Mesenteric fat pad (tissue), 1 donor: ENCODE measurements at regions not wholly inside any gene's neighbourhood (a gene's known extent, or its start where the extent isn't known, plus 50 kb on each side); places are given as distances from the start of the nearest gene placed in this dataset.
"Not testable (repeated sequence)": the region's sequence is repeated elsewhere in the genome, so short reads cannot be mapped to it uniquely, and the experiment has no call there.

ENCODE experiments used
- DNase-seq: peaks from one replicate; pipeline ENCODE4 v3.0.0-alpha.2; 2020; ENCODE audit warnings: low spot score
- donor health status: DM: yes; HTN: yes; CAD: no.

DNA sequence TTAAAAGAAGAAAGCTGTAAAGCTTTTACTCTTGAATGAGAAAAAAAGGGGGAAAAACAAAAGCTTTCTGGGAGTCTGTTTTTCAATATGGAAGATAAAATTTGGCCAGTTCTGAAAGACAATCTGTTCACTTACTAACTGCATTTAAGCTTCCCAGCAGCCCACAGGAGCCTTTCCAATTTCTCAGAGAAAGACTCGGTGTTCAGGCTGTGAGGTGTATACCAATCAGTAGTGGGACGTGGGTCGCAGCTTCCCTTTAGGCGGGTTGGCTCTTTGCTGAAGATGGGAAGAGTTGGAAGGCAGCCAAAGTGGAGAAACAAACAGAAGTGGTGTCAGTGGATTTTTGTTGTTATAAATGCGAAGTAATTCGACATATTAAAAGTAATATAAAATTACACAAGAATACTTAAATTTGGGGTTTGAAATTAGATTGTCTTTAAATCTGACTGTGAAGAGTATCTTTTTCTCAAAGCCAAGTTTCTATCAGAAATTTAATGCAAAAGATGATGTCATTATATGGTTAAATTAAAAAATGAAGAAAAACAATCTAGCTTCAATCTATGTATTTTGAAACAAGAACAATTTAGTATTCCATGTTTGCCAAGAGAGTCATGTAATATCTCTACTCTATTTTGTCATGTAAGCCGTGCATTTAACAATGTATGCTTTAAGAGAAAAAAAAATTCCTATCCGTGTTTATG lies 590.2 kb upstream of the ATXN7L3B start:
- no peak for DNase-seq

DNA sequence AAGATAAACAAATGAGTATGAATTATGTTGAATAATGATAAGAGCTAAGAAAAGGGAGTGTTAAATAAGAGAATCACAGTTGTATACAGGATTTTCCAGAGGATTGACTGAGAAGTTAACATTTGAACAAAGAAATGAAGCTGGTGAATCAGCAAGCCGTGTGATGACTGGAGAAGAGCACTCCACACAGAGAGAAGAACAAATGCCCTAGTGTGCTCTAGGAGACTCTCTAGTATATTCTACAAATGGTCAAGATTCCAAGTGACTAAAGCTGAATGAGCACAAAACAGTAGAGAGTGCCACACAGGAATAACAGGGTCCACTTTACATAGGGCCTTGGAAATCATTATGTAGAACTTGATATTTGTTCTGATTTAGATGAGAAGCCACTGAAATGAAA lies 587.1 kb upstream of the ATXN7L3B start:
- no peak for DNase-seq

DNA sequence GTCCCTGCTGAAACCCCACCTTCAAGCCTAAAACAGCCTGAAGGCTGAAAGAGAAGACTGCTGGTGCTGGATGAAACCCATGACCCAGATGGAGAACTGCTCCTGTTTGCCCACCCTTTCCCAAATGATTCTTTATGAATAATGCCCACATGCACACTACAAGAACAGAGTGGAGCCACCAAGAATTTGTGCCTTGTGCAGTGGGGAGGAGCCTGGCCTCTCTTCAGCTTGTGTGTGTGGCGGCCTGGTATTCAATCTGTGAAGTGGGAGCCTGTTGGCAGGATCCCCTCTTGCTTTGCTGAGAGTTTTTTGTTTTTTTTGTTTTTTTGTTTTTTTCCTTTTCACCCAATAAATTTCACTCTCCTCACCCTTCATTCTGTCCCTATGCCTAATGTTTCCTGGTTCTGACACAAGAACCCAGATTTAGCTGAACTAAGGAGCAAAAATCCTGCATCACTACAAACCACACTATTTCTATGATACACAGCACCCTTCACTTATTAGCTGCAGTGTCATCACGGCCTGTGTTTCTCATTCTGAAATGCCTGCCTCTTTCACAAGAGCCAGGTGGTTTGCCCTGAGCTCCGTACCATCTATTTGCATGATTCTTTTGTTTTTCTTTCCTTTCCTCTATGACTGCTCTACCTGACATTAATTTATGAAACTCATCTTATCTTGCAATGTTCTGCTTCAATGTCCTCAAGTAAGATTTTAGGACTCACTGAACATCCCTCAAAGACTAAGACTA lies 585.5 kb upstream of the ATXN7L3B start:
- no peak for DNase-seq

DNA sequence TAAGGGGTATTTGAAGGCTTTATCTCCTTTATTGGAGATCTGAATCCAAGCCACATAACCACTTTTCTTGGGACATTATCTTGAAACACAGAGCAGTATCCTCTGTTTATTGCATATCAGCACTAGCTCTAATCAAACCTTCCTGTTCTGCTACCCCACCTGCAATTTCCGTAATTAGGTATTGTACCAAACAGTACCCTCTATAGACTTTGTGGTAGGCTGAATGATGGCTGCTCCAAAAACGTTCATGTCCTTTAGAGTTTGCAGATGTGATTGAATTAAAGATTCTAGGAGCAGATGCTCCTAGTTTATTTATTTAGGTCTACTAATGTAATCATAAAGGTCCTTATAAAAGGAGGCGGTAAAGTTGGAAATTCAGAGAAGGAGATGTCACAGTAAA lies 573.0 kb upstream of the ATXN7L3B start:
- no peak for DNase-seq

DNA sequence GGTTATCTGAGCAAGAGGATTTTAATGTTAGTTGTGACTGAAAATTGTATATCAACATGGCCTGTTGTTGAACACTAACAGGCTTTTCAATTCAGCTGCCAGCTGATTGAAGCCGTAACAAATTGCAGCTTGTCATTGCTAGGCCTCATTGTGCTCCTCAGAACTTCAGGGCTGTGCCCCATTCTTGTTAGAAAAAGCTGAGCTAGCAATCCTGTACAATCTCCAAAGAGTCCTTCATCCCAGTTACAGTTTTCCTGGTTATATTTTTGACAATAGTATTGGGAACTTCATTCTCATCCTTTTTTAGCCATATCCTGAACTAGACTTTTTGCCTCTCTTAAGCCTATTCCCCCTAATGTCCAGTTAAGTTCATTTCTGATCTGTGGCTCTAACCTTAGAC lies 564.1 kb upstream of the ATXN7L3B start:
- no peak for DNase-seq

DNA sequence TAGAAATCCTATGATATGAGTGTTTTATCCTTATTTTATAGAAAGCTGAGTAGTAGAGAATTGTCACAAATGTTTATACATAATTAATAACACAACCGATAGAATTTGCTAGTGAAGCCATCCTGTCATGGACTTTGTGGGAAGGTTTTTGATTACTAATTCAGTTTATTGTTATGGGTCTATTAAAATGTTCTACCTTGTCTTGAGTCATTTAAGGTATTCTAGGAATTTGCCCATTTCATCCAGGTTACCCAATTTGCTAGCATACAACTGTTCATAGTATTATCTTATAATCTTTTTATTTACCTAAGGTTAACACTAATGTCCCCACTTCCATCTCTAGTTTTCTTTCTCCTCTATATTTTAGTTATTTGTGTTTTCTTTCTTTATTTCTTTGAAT lies 553.1 kb upstream of the ATXN7L3B start:
- no peak for DNase-seq

DNA sequence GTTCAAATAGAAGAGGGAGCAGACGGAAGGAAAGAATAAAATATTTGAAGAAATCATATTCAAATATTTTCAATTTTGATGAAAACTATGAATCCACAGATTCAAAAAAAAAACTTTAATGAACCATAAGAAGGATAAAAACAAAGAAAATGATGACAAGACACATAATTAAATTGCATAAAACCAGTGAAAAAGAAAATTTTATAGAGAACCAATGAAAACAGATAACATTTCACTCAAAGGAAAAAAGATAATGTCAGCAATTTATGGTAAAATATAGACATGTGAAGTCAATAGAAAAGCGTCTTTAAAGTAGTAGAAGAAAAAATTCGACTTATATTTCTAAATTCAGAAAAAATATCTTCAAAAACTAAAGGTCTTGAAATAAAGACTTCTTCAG lies 546.5 kb upstream of the ATXN7L3B start:
- DNase-seq, result no peak

DNA sequence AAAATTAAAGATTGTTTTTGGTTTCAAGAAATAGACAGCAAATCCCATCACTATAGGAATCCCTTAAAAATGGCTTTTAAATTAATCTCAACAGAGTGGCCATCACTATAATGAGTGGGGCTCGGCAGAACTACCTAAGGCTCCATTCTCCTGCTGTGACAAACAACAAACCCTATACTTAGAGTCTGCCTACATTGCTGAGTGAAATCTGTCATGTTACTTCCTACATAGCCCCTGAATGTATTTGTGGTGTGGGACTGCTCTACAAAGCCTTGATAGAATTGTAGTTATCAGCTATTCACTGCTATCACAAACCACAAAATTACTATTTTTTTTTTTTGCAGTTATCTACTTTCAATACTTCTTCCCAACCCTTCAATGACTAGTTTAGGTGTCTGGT lies 538.7 kb upstream of the ATXN7L3B start:
- DNase-seq, result no peak

DNA sequence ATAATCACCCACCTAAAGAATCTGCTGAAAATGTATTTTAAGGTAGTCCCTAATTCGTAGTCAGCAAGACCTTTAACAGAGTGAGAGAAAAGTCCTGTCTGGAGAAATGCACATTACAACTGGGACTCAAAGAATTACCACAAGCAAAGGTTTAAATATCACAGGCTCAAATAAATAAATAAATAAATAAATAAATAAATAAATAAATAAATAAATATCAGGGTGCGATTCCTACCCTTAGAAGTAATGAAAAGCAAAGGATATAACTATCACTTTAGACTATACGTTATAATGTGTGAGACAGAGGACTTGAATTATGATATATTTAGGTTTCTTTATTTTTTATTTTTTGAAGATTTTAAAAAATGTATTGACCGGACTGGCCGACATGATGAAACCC lies 522.5 kb upstream of the ATXN7L3B start:
- no peak for DNase-seq

DNA sequence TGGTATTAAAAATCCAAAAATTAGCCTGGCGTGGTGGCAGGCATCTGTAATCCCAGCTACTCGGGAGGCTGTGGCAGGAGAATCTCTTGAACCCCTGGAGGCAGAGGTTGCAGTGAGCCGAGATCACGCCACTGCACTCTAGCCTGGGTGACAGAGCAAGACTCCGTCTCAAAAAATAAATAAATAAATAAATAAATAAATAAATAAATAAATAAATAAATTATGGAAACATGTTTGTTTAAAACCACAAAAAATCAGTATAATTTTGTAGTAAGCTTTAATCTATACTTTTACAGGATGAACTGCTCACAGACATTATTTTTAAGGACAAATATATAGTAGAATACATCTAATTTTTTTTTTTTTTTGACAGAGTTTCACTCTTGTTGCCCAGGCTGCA lies 521.3 kb upstream of the ATXN7L3B start:
- not testable (repeated sequence) for DNase-seq

DNA sequence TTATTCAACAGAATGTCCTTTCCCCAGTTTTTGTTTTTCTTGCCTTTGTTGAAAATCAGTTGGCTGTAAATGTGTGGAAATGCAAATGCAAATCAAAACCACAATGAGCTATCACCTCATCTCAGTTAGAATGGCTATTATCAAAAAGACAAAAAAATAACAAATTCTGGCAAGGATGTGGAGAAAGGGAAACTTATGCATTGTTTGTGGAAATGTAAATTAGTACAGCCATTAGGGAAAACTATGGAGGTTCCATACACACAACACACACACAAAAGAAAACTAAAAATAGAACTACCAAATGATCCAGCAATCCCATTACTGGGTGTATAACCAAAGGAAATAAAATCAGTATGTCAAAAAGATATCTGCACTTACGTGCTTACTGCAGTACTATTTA lies 518.8 kb upstream of the ATXN7L3B start:
- no peak for DNase-seq

DNA sequence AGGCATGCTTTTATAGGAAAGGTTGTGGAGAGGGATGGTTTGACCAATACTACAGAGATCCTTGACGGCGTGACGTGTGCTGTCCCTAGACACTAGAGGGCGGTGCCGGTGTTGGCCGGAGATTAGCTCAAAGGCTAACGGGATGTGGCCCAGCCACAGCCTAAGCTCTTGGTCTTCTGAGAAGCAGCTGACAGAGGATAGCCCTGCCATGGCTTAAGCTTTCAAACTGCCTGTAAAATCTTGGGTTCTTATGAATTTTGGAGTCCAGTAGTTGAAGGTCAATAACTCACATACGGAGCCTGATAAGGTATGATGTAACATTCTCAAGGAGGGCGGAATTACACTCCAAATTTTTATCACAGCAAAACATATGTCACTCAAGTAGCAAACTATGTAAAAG lies 515.7 kb upstream of the ATXN7L3B start:
- no peak for DNase-seq

DNA sequence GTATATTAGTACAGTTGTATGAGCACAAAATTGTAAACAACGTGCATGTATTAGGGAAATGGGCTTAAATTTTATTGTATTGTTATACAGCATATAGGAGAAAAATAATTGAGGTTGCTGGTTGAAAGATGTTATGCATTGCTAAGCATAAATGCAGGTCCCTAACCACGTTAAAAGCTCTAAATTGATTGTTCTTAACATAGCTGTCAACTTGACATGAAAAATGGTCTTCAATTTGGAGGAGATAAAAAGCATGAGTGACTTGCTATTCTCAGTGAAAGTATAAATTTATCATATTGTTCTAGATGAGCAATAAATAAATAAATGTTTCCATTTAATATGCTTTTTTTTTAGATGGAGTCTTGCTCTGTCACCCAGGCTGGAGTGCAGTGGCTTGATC lies 506.6 kb upstream of the ATXN7L3B start:
- DNase-seq, result no peak

DNA sequence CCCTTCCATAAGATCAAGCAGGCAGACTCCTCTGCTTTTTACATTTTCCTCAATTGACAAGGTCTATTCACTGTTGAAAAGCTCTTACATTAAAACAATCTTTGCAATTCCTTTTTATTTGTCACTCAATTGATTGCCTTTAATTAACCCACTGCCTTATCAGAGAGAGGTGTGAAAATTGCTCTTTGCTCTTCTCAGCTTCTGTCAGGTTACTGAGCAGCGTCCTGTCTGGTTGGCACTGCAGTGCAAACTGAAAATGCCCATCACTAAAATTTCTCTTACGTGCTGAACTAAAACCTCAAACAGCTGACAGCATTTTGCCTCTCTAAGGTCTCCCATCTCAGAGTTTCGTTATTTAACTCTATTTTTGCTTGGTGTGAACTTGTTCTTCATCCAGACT lies 504.1 kb upstream of the ATXN7L3B start:
- DNase-seq, result no peak

DNA sequence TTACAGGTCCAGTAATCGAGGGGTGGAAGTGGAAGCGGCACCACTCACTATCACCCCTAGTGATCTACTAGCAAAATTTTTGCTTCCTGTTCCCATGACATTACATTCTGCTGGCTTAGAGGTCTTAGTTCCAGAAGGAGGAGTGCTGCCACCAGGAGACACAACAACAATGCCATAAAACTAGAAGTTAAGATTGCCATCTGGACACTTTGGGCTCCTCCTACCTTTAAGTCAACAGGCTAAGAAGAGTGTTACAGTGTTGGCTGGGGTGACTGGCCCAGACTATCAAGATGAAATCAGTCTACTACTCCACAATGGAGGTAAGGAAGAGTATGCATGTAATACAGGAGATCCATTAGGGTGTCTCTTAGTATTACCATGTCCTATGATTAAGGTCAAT lies 498.5 kb upstream of the ATXN7L3B start:
- not testable (repeated sequence) for DNase-seq

DNA sequence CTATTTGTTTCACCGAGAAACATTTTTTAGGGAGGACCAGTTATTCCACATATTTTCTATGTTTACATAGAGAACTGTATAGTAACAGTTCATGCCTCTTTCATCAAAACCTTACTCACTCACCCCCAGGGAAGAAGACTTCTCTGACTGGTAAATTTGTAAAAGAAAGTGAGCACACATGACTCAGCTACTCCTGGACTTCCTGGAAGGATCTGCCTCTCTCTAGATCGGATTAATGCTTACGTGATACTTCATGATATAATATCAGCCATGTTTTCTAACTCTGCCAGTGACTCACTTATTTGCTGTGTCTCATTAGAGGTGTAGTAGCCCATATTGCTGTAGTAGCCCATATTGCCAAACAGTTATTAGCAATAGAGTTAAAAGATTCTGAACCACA lies 494.3 kb upstream of the ATXN7L3B start:
- no peak for DNase-seq

DNA sequence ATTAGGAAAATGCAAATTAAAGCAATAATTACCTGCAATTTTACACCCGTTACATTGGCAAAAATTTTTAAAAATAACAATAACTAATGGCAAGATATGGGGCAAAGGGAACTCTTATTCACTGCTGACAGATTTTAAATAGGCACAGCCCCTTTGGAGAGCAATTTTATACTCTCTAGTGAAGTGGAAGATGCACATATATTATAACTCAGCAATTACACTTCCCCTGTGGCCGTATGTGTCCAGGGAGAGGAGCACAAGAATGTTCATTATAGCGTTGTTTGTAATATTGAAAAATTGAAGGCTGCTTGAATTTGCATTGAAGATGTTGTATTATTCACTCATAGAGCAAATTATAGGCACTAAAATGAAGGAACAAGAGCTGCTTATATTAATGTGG lies 488.3 kb upstream of the ATXN7L3B start:
- DNase-seq, result no peak

DNA sequence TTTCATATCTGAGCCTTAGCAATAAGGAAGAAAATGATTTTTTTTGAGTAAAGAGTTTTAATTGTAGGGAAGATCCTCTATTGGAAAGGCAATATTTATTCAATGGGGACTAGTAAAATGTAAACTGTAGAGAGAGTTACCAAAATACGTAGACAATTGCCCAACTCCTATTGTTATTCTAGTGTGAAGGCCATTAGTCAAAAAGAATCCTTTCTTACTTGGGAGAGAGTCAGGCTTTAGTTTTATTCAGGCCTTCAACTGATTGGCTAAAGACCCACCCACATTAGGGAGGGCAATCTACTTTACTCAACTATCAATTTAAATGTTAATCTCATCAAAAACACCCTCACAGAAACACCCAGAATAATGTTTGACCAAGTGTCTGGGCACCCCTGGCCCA lies 485.8 kb upstream of the ATXN7L3B start:
- DNase-seq, result no peak

DNA sequence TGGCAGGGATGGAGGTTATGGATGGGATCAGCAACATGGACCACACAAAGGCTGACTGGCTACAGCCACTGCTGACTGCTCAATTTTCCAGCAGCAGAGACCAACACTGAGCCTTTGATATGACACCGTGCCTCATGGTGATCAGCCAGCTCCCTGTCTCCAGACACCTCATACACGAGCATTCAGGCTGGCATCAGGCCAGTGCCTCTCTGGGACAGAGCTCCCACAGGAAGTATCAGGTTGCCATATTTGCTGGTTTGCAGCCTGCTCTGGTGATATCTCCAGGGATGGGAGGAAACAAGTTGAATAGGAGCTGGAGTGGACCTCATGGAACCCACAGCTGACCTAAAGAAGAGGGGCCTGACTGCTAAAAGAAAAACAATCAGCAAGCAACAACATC lies 471.2 kb upstream of the ATXN7L3B start:
- no peak for DNase-seq

DNA sequence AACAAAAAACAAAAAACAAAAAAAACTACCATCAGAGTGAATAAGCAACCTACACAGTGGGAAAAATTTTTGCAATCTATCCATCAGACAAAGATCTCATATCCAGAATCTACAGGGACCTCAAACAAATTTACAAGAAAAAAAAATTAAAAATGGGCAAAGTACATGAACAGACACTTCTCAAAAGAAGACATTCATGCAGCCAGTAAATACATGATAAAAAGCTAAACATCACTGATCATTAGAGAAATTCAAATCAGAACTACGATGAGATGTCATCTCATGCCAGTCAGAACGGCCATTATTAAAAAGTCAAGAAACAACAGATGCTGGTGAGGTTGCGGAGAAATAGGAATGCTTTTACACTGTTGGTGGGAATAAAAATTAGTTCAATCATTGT lies 466.5 kb upstream of the ATXN7L3B start:
- DNase-seq, result no peak

DNA sequence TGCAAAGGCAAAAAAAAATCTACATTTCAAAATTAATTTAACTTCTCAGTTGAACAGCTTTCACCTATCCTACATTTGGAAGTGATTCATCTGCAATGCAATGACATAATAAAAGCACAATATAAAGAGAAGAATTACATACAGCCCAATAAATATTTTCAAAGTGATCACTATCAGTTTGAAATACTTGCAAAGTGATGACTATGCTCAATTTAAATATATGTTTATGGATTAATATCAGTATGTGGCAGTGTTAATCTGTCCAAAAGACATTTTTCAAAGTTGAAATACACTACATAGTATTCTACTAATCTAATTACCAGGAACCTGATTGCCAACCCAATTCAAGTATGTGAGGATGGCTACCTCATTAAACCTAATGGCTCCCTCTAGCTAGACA lies 460.7 kb upstream of the ATXN7L3B start:
- DNase-seq, result no peak

DNA sequence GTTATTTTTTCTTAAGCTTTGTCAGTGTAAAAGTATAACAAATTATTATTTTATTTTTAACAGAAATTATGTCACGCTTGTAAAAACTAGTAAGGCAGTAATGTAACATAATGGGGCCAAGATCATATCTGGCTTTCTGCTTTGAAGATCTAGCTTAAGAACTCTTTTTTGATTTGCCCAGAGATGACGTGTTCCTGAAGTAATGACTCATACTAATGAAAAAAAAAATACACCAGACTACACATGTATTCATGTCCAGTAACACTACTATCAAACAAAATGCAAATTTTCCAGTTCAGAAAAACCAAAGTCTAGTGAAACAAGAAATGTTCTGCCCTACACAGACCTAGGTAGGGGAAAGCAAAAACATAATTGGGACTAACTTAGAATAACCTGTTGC lies 432.2 kb upstream of the ATXN7L3B start:
- DNase-seq, result no peak

DNA sequence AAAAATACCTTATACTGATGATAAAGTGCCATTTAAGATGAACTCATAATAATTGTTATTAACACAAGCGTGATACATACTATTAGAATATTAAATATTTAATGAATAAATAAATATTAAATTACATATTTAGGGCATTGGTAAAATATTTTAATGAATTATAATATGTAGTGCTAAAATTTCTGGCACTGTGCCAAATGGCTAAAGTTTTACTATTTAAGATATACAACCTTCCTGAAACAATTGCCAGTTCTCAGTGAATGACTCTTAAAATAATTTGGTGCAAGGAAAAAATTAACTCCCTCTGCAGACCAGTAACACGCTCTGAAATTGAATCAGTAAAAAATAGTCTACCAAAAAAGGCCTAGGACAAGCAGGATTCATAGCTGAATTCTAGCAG lies 428.9 kb upstream of the ATXN7L3B start:
- DNase-seq, result no peak
